WI38 (cell line): ENCODE measurements at regions not wholly inside any gene's neighbourhood (a gene's known extent, or its start where the extent isn't known, plus 50 kb on each side); places are given as distances from the start of the nearest gene placed in this dataset.
"Not testable (repeated sequence)": the region's sequence is repeated elsewhere in the genome, so short reads cannot be mapped to it uniquely, and the experiment has no call there.

Source experiments
- H3K4me3 ChIP-seq: 2 replicates; pipeline ENCODE4 v1.5.1; 2011; ENCODE audit warnings: low read depth, mild to moderate bottlenecking, control low read depth, low read length
- CTCF ChIP-seq: IDR thresholded peaks from 2 replicates; pipeline ENCODE4 v1.5.1; 2012; ENCODE audit warnings: low read depth, mild to moderate bottlenecking, control low read depth, low read length

GRCh38 chr5:99438619-99439018 is 509.8 kb upstream of the CHD1 start:
- TF ChIP-seq CTCF = no peak
- no peak overlapping the region for H3K4me3 ChIP-seq

- no peak overlapping the region for H3K4me3 ChIP-seq
- no peak for TF ChIP-seq CTCF
These were observed 509.2 kb upstream of the CHD1 start for GRCh38 chr5:99437986-99438385.

- H3K4me3 ChIP-seq = not testable (repeated sequence)
These were observed 494.6 kb upstream of the CHD1 start for GRCh38 chr5:99423396-99423795.

GRCh38 chr5:99418640-99419039 is 489.8 kb upstream of the CHD1 start:
- not testable (repeated sequence) for H3K4me3 ChIP-seq

- not testable (repeated sequence) for H3K4me3 ChIP-seq
These were observed 481.6 kb upstream of the CHD1 start for GRCh38 chr5:99410386-99410785.

GRCh38 chr5:99404764-99405302 is 476.0 kb upstream of the CHD1 start:
- not testable (repeated sequence) for H3K4me3 ChIP-seq

- H3K4me3 ChIP-seq = not testable (repeated sequence)
These were observed 471.8 kb upstream of the CHD1 start for GRCh38 chr5:99400571-99400970.

- TF ChIP-seq CTCF = no peak
These were observed 470.2 kb upstream of the CHD1 start for GRCh38 chr5:99398976-99399375.

GRCh38 chr5:99386406-99387077 is 457.7 kb upstream of the CHD1 start:
- H3K4me3 ChIP-seq = no peak overlapping the region
- no peak for TF ChIP-seq CTCF

More at GRCh38 chr5:99398976-99399375, 470.2 kb upstream of the CHD1 start:
- H3K4me3 ChIP-seq = no peak overlapping the region

GRCh38 chr5:99379187-99379586 is 450.4 kb upstream of the CHD1 start:
- no peak for TF ChIP-seq CTCF
- no peak overlapping the region for H3K4me3 ChIP-seq
